ENCODE measurements at regions not wholly inside any gene's neighbourhood (a gene's known extent, or its start where the extent isn't known, plus 50 kb on each side); places are given as distances from the start of the nearest gene placed in this dataset.

DNA sequence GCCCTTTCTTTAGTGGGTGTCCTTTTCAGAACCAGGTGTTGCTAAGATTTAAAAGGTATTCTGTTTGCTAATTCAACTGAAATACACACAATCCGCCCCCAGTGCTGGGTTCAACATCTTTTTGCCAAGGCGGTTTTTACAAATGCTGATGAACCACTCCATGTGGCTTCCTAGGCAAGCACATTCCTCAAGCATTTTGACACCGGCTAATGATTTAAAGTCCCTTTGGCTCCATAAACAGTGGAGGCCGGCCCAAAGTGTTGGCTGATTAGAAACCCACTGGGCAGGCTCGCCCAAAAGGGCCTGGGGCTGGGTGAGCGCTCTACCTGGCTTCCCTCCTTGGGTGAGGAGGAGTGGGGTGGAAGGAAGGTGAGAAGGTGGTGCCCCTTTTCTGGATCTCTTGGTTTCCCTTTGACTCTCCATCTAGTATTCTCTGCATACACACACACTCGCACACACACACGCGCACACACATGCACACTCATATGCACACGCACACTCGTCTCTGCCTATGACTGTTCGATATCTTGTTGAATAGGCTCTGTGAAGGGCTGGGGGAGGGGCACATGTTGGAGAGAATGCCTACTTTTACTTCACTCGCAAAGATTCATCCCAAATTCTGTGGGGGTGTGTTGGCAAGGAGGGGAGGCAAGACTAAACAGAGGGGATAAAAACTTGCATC, 66.7 kb upstream of the ARMC2 start:
- DNase-seq, result no peak
- H3K4me1 ChIP-seq, result peaks cover 5% of the 10 kb centered on the region
- H3K9me3 ChIP-seq, result no peaks in the 10 kb centered on the region
- TF ChIP-seq, protein P1, sequence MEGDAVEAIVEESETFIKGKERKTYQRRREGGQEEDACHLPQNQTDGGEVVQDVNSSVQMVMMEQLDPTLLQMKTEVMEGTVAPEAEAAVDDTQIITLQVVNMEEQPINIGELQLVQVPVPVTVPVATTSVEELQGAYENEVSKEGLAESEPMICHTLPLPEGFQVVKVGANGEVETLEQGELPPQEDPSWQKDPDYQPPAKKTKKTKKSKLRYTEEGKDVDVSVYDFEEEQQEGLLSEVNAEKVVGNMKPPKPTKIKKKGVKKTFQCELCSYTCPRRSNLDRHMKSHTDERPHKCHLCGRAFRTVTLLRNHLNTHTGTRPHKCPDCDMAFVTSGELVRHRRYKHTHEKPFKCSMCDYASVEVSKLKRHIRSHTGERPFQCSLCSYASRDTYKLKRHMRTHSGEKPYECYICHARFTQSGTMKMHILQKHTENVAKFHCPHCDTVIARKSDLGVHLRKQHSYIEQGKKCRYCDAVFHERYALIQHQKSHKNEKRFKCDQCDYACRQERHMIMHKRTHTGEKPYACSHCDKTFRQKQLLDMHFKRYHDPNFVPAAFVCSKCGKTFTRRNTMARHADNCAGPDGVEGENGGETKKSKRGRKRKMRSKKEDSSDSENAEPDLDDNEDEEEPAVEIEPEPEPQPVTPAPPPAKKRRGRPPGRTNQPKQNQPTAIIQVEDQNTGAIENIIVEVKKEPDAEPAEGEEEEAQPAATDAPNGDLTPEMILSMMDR (IDR thresholded peaks at IDR 0.05; ENCODE audit: low read depth, low read length), result no peak
- H3K36me3 ChIP-seq, result no peaks in the 10 kb centered on the region
- H3K4me3 ChIP-seq (ENCODE audit: low read depth, low read length), result peak overlapping the region; percentile 68
- no peaks in the 10 kb centered on the region for H3K27me3 ChIP-seq

DNA sequence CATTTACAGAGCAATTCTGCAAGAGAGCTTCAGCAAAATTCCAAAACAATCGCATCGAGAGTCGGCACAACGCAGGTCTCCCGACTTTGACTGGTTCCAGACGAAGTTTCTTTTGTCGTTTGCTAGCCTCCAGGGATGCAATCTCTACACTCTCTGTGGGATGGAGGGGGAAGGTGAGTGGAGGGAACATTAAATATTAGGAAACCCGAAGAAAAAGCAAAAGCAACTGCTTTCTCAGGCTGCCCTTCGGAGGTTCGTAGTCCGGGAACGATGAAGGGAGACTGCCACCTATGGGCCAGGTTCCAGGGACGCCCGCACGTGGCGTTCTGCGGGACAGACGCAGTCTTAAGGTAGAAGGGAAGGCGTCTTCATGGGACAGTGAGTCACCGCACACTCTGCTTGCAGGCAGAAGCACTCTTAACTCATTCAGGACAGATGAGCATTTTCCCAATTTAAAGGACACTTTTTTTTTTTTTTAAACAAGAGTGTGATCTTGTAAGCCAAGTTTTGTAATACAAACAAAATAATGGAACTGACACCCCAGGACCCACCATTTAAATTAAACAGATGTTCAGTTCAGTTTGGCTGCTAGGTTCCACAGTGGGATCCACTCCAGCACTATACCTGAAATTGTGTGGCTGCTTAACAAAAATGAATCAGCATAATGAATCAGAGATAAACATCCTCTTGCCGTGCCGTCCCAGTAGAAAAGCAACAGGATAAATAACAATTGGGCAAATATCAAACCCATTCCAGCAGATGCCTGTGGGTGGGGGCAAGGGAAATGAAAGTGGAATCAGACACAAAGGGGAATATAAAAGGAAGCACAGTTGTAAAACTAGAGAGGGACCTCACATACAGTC, 65.8 kb upstream of the ARMC2 start:
- Histone ChIP-seq H3K4me3 (ENCODE audit: low read depth, low read length) (peak overlapping the region; percentile 68), H3K27me3 (no peaks in the 10 kb centered on the region), H3K36me3 (no peaks in the 10 kb centered on the region), H3K4me1 (peaks cover 5% of the 10 kb centered on the region), H3K9me3 (no peaks in the 10 kb centered on the region)
- TF ChIP-seq, protein P1 (IDR thresholded peaks at IDR 0.05; ENCODE audit: low read depth, low read length), result peak; percentile 93
- DNase-seq, result peak; percentile 80

DNA sequence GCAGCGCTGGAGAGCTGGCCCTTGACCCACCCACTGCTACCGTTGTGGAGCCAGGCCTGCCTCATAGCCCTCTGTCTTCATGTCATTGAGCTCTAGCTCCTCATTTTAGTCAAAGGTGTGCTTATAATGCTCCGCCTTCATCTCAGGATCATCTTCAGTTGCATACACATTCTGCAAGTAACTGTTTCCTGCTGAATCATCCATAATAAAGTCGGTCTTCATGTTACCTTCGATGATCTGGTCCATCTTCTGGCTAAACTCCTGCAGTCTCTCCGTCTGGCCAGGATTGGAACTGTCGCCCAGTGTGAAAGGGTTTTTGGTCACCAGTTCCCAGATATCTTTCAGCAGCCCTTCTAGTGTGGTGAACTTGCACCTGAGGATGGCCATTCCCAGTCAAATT, 62.6 kb upstream of the ARMC2 start:
- peaks cover 5% of the 10 kb centered on the region for H3K4me1 ChIP-seq
- H3K9me3 ChIP-seq, result peaks cover 6% of the 10 kb centered on the region
- H3K36me3 ChIP-seq, result no peaks in the 10 kb centered on the region
- H3K27me3 ChIP-seq, result no peaks in the 10 kb centered on the region
- no peak overlapping the region for H3K4me3 ChIP-seq (ENCODE audit: low read depth, low read length)
- DNase-seq, result no peak
- TF ChIP-seq, protein P1 (IDR thresholded peaks at IDR 0.05; ENCODE audit: low read depth, low read length), result no peak

DNA sequence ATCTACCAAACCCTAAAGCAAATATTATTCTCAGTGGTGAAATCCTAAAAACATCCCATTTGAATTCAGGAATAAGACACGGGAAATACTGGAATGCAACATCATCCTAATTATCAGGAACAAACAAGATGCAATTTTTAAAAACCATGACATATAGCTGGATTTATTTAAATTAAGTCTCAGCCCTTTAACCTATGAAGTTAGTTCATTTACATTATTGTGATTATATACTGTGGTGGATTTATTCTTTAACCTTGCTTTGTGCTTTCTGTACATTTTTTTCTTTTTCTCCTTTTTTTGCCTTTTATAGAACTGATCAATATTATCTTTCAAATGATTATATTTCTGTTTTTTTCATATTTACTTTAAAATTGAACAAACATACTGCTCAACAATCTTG, 59.8 kb upstream of the ARMC2 start:
- DNase-seq, result no peak
- H3K27me3 ChIP-seq, result no peaks in the 10 kb centered on the region
- no peaks in the 10 kb centered on the region for H3K36me3 ChIP-seq
- H3K4me3 ChIP-seq (ENCODE audit: low read depth, low read length), result no peak overlapping the region
- no peaks in the 10 kb centered on the region for H3K4me1 ChIP-seq
- H3K9me3 ChIP-seq, result peaks cover 6% of the 10 kb centered on the region
- TF ChIP-seq, protein P1 (IDR thresholded peaks at IDR 0.05; ENCODE audit: low read depth, low read length), result no peak

DNA sequence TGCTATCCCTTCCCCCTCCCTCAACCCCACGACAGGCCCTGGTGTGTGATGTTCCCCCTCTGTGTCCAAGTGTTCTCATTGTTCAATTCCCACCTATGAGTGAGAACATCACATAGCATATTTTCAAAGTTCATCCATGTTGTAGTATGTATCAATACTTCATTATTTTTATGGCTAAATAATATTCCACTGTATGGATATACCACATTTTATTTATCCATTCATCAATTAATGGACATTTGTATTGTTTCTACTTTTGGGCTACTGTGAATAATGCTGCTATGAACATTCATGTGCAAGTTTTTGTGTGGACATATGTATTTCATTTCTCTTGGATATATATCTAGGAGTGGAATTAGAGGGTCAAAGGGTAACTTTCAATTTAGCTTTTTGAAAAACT, 58.7 kb upstream of the ARMC2 start:
- TF ChIP-seq, protein P1 (IDR thresholded peaks at IDR 0.05; ENCODE audit: low read depth, low read length), result no peak
- H3K9me3 ChIP-seq, result peaks cover 6% of the 10 kb centered on the region
- no peak overlapping the region for H3K4me3 ChIP-seq (ENCODE audit: low read depth, low read length)
- no peaks in the 10 kb centered on the region for H3K27me3 ChIP-seq
- H3K36me3 ChIP-seq, result no peaks in the 10 kb centered on the region
- no peak for DNase-seq
- H3K4me1 ChIP-seq, result no peaks in the 10 kb centered on the region

DNA sequence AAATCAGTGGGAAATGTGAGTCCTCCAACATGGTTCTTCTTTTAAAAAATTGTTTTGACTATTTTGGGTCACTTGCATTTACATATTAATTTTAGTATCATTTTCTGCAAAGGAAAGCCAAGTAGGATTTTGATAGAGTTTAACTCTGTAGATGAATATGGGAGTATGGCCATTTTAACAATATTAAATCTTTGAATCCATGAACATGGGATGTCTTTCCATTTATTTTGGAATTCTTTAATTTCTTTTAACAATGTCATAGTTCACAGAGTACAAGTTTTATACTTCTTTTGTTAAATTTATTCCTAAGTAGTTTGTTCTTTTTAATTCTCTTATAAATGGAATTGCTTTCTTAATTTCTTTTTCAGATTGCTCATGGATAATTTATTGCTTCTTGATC, 56.5 kb upstream of the ARMC2 start:
- H3K36me3 ChIP-seq, result no peaks in the 10 kb centered on the region
- peaks cover 3% of the 10 kb centered on the region for H3K4me1 ChIP-seq
- H3K27me3 ChIP-seq, result no peaks in the 10 kb centered on the region
- no peak overlapping the region for H3K4me3 ChIP-seq (ENCODE audit: low read depth, low read length)
- H3K9me3 ChIP-seq, result peaks cover 6% of the 10 kb centered on the region
- no peak for DNase-seq
- TF ChIP-seq, protein P1 (IDR thresholded peaks at IDR 0.05; ENCODE audit: low read depth, low read length), result no peak

All from BE2C (cell line).